HG02938 (cell line): ENCODE measurements at regions not wholly inside any gene's neighbourhood (a gene's known extent, or its start where the extent isn't known, plus 50 kb on each side); places are given as distances from the start of the nearest gene placed in this dataset.

Experiments
- ATAC-seq: cut with Tn5 transposase; IDR thresholded peaks from one replicate; pipeline ENCODE4 v1.9.1; 2021; ENCODE audit warnings: mild to moderate bottlenecking, moderate library complexity; ENCODE audit not compliant: unreplicated experiment

GRCh38 chr6:134744301-134744700 is 205.6 kb downstream of the ALDH8A1 start:
- no peak for ATAC-seq

GRCh38 chr6:134741200-134741536 is 208.7 kb downstream of the ALDH8A1 start:
- no peak for ATAC-seq

- ATAC-seq: no peak
These were observed 209.3 kb downstream of the ALDH8A1 start for GRCh38 chr6:134740473-134741199.

- no peak for ATAC-seq
These were observed 209.9 kb downstream of the ALDH8A1 start for GRCh38 chr6:134740027-134740373.

GRCh38 chr6:134739299-134740026 is 210.4 kb downstream of the ALDH8A1 start:
- no peak for ATAC-seq

GRCh38 chr6:134738211-134738885 is 211.6 kb downstream of the ALDH8A1 start:
- ATAC-seq: no peak

GRCh38 chr6:134735461-134735860 is 214.4 kb downstream of the ALDH8A1 start:
- ATAC-seq: no peak

GRCh38 chr6:134734312-134734869 is 215.5 kb downstream of the ALDH8A1 start:
- no peak for ATAC-seq

- no peak for ATAC-seq
These were observed 216.1 kb downstream of the ALDH8A1 start for GRCh38 chr6:134733801-134734200.

GRCh38 chr6:134732763-134733162 is 217.1 kb downstream of the ALDH8A1 start:
- ATAC-seq: no peak

GRCh38 chr6:134731615-134732014 is 218.3 kb downstream of the ALDH8A1 start:
- ATAC-seq: no peak

- no peak for ATAC-seq
These were observed 219.9 kb downstream of the ALDH8A1 start for GRCh38 chr6:134730013-134730412.

GRCh38 chr6:134729561-134729960 is 220.3 kb downstream of the ALDH8A1 start:
- no peak for ATAC-seq

GRCh38 chr6:134727081-134727480 is 222.8 kb downstream of the ALDH8A1 start:
- no peak for ATAC-seq

- ATAC-seq: no peak
These were observed 224.3 kb downstream of the ALDH8A1 start for GRCh38 chr6:134725590-134725989.

- no peak for ATAC-seq
These were observed 225.0 kb downstream of the ALDH8A1 start for GRCh38 chr6:134724771-134725340.

- no peak for ATAC-seq
These were observed 226.6 kb downstream of the ALDH8A1 start for GRCh38 chr6:134723081-134723871.

- ATAC-seq: no peak
These were observed 227.6 kb downstream of the ALDH8A1 start for GRCh38 chr6:134722200-134722870.

- ATAC-seq: no peak
These were observed 228.9 kb downstream of the ALDH8A1 start for GRCh38 chr6:134721060-134721405.
